Suppressor macrophage treated with lipopolysaccharide for 1 hour (primary cell): ENCODE measurements at regions not wholly inside any gene's neighbourhood (a gene's known extent, or its start where the extent isn't known, plus 50 kb on each side); places are given as distances from the start of the nearest gene placed in this dataset.
"Not testable (repeated sequence)": the region's sequence is repeated elsewhere in the genome, so short reads cannot be mapped to it uniquely, and the experiment has no call there.

Source experiments
- DNase-seq, 3 donors: peaks; one replicate each; pipeline ENCODE4 v3.0.0-alpha.2; 2020 to 2022

DNA sequence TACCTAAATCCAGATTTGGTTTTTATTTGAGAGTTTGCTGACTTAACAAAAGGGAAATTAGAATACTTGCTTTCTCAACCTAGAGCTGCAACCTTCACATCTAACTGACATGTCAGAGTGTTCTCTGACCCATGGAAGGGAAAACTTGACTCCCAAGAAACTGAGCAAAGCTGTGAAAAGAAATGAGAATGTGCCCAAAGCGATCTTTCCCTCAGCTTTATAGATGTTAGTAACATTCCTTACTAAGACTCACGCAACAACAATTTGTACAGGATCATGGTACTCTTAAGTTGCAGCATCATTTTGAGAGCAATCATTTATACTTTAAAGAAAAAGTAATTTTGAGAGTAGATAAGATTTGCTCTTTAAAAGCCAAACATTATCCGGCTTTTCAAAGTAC, 117.0 kb upstream of the FBXL7 start:
- DNase-seq, result no peak

DNA sequence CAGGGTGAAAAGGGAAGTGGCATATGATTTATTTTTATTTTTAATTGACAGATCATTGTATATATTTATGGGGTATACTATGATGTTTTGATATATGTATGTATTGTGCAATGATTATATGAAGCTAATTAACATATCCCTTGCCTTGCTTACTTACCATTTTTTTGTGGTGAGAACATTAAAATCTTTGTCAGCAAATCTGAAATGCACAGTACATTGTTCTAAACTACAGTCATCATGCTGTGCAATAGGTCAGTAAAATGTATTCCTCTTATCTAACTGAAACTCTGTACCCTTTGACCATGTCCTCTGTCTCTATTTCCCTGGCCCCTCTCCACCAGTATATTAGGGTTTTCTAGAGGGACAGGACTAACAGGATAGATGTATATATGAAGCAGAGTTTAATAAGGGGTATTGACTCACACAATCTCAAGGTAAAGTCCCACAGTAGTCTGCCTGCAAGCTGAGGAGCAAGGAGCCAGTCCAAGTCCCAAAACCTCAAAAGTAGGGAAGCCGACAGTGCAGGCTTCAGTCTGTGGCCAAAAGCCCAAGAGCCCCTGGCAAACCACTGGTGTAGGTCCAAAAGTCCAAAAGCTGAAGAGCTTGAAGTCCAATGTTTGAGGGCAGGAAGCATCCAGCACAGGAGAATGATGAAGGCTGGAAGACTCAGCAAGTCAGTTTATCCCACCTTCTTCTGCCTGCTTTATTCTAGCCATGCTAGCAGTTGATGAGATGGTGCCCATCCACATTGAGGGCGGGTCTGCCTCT, 122.2 kb upstream of the FBXL7 start:
- DNase-seq, result no peak

DNA sequence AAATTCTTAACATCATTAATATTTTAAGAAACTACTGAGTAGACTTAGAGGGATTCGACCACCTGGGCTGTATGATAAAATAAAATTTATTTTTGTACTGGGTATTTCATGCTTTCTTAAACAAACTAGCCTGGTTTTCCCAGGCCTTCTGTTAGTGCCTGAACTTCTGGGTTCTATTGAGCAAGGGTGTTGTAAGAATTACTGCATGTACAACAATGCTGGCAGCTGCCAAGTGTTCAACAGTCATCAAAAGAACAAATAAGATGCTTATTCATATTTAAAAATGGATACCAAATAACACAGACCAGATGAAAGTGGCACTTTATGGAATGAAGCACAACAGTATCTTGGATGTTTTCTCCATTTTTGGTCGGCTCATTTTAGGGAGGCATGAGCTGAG, 123.2 kb upstream of the FBXL7 start:
- DNase-seq, result no peak

DNA sequence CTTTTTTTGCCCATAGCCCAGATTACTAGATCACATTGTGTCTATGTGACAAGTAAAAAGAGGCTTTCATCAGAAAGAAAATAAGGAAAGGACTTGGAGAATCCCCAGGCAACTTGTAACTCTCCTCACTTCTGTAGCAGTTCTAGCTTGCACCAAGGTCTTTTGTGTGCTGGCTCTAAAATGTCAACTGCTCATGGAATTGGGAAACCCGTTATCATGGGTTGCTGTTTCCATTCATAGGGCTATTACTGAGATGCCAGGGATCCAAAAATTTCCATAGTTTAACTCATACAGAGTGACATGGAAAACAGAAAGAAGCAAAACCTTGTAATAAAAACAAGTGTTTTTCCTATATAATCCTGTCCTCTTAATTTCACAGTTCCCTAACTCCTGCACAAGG, 123.9 kb upstream of the FBXL7 start:
- DNase-seq, result peak in 1 of 3 donors; percentile 18

DNA sequence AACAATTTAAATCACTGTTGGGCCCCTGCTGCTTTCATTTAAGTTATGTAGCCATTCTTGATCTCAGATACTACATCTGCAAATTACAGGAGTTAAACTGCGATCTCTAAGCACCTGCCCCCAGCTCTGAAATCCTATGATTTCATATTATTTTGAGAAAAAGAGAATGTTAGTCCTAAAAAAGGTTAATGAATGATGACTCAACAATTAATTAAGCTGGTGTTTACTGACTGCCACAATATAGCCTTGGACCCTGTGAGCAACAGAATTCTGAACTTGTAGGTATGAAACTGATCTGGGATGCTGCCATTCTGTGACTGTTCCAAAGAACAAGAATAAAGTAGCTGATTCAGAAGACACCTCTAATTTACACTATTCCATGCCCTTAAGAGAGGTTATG, 124.4 kb upstream of the FBXL7 start:
- DNase-seq, result no peak

DNA sequence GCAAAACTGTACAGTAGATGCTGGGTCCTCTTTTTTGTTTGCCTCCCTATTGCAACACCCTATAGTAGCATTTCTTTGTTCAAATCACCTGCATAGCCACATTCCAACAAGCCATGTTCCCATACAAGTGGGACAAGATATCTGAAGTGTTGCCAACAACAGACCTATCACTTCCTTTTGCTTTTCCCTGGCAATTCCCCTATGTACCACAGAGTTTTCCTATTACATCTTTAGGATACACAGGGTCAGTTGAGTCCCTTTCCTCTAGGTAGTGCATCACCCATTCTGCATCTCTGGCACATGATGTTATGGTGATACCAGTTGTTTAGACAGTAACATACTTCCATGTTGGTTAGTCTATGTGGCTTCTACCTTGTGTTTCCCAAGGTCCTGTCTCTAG, 125.1 kb upstream of the FBXL7 start:
- DNase-seq, result no peak

DNA sequence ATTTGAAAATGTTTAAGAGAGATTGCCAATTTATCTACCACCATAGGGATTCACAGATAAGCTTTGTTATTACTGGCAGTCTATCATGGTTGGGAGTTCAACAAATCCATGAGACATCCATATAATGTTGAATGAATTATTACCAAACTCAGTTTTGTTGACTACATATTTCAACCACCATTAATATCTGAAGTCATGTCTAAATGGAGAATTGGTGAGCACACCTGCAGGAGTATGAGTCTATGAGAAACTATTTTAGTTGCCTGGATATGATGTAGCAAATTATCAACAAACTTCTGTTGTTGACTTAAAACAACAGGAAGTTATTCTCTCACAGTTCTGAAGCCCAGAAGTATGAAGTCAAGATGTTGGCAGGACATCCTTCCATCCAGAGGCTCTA, 126.8 kb upstream of the FBXL7 start:
- no peak for DNase-seq

DNA sequence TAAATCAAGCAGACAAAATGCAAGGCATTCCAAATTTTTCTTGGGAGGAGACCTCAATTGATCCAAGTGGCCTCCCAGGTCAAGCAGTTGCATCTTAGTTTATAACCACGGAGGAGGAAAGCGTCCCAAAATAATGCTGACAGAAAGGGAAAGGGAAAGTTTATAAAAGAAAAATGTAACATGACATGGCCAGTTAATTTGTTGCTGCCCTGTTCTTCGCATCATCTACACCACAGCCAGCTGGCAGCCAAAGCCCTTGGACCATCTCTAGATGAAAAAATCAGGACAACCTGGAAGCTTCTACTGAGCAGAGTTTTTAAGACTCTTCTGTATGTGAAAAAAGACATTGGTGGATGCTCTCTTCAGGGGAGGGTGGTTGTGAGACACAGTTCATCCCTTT, 128.8 kb upstream of the FBXL7 start:
- no peak for DNase-seq

DNA sequence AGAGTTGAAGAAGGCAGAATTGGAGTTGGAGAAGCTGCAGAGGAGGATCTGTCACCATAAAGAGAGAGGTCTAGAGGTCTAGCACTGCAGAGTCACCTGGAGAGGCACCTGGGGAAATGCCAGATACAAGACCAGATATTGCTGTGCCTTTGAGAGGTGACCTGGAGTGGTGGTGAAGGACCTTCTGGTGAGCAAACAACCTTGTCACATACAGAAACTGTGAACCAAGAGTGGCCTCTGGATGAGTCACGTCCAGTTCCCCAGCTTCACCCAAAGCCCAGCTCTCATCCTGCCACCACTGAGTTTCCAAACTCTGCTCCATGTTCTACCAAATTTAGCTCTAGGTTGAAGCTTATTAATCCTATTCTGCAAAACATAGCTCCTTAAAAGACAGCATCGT, 131.1 kb upstream of the FBXL7 start:
- DNase-seq, result no peak

DNA sequence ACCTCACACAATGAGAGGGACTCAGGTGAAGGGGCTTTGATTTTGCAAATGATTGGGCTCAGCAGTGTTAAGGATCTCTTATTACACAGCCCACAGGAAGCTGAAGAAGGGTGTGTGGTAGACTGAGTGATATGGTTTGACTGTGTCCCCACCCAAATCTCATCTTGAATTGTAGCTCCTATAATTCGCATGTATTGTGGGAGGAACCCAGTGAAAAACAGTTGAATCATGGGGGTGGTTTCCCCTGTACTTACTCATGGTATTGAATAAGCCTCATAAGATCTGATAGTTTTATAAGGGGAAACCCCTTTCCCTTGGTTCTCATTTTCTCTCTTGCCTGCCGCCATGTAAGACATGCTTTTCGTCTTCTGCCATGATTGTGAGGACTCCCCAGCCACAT, 132.5 kb upstream of the FBXL7 start:
- DNase-seq, result no peak

DNA sequence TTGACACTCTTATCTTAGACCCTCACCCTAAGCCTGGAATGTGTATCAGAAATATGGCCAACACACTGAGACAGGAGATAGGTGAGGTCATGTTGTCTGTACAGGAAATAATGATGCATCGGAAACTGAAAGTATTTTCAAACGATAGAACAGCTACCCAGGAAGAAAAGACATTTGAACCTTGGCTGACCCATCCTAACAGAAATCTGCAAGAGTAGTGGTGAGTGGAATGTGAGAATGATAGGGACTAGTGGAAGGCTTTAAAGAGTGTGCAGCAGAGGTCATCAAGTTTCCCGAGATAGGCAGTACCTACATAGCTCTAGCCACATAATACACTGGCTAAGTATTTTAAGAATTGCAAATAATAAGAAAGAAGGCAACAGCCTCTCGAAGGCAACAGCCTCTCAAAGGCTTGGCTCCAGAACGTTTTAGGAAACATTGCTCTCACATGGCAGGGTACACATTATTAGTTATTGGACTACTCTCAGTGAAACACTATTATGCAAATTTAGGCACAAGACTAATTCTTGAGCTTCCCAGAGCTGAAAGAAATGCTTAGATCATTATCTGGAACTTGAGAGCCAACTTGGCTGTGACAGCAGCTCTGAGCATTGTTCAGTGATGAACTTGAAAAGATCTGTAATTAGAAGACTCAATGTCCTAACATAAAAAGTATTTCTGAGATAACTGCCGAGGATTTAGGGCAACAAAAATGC, 133.1 kb upstream of the FBXL7 start:
- DNase-seq, result no peak

DNA sequence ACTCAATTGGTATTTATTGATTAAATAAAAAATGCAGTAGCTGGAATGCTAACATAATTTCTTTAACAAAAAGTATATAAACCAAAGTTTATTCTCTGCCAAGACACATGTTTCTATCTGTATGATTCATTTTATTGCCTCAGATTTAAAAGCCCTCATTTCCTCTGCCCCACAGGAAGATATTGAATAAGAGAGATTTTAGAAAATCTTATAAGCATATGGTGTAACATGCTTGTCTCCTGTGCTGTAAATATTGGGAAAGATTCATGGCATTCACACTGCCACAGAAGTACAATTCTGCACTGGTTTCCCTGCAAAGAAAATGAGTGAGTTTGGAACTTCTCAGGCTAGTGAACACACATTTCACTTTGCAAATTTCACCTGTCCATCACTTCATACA, 134.9 kb upstream of the FBXL7 start:
- DNase-seq, result no peak

DNA sequence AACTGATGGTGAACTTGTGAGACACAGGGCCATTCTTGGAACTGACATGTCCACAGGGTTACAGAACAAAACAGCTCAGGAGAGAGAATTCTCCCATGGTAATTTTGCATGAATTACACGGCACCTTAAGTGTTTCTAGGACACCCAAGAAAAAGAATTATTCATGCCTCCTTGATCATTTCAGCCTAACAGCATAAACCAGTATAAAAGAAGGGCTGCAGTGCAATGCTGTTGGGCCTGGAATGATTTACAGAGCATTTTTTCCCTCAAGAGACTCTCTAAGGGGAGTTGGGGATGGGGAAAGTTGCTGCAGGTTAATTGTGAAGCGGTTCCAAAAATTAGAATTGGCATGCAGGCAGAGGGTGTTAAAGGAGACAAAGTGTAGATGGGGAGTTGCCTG, 136.4 kb upstream of the FBXL7 start:
- no peak for DNase-seq

DNA sequence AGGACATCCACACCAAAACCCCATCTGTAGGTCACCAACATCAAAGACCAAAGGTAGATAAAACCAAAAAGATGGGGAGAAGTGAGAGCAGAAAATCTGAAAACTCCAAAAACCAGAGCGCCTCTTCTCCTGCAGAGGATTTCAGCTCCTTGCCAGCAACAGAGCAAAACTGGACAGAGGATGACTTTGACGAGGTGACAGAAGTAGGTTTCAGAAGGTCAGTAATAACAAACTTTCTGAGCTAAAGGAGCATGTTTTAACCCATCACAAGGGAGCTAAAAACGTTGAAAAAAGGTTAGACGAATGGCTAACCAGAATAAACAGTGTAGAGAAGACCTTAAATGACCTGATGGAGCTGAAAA, 142.9 kb upstream of the FBXL7 start:
- DNase-seq, result not testable (repeated sequence)

DNA sequence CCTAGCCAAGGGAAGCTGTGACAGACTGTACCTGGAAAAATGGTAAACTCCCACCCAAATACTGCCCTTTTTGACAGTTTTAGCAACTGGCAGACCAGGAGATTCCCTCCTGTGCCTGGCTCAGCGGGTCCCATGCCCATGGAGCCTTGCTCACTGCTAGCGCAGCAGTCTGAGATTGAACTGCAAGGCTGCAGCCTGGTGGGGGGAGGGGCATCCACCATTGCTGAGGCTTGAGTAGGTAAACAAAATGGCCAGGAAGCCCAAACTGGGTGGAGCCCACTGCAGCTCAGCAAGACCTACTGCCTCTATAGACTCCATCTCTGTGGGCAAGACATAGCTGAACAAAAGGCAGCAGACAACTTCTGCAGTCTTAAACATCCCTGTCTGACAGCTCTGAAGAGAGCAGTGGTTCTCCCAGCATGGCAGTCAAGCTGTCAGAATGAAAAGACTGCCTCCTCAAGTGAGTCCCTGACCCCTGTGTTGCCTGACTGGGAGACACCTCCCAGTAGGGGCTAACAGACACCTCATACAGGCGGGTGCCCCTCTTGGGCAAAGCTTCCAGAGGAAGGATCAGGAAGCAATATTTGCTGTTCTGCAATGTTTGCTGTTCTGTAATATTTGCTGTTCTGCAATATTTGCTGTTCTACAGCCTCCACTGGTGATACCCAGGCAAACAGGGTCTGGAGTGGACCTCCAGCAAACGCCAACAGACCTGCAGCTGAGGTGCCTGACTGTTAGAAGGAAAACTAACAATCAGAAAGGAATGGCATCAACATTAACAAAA, 143.5 kb upstream of the FBXL7 start:
- not testable (repeated sequence) for DNase-seq

DNA sequence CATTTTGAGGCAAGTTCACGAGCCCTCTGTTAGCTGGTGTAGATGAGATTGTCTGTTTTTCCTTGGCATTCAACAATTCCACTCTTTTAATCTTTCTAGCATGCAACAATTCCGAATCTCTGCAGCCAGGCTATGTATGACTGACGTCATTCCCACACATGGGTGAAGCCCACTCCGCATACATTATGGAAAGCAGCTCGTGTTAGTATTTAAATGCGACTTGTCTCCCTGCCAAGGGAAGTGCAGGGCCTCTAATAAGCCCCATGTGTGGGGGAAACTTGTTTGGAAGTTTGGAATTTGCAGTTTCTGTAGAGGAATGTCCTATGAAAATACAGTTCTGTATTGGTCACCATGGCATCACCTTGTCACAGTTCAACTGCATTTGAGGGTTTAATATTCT, 146.0 kb upstream of the FBXL7 start:
- DNase-seq, result no peak

DNA sequence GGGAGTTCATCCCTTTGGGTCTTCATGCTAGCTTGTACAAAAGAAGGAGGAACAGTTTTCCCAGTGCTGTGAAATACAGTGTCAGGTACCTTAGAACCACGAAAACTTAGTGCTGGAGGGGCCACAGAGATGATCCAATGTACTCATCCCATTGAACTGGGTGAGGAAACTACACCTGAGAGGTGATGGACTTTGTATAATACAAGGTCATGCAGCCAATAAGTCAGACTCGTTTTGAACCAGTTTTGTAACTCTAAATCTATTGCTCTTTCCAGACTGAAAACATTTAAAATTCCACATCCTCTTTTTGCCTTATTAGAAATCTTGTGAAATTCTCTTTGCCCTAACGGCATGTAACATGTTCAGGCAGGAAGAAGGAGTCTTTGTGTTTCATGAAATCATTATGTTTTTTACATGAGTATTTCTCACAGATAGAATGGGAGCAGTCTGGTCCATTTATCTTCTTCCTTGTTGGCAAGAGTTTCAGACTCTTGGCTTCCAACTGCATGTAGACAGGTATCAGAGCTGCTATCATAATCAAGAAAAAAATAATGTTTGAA, 146.8 kb upstream of the FBXL7 start:
- no peak for DNase-seq

DNA sequence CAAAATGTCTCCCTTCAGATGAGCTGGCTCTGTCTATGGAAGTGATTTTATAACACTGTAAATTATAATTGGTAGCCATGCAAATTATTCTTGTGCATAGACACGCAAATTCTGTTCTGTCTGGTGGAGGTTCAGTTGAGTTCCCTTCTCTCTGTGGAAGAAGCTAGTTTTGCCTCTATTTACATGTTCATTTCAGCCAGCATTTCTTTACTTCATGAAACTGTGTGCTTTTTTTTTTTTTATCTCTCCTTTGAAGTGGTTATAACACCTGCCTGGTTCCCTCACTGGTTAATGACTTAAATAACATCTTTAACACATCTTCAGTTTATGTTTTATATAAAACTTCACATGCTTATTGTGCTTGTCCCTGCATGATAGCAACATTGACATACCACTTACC, 149.4 kb upstream of the FBXL7 start:
- DNase-seq, result no peak

DNA sequence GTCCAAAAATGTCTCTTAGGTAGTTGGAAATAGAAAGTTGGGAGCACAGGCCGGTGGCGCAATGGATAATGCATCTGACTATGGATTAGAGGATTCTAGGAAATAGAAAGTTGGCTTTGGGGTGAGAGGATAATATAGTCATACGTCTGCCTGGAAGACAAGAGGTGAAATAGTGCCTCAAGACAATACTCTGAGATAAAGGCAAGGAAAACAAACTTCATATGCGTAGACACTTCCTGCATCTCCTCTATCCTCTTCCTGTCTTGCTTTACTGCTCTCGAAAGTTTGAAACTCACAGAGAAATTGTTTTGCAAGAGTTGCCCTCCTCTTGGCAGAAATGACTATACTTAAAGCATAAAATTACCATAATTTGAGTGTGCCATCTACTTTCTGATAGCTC, 153.2 kb upstream of the FBXL7 start:
- no peak for DNase-seq

DNA sequence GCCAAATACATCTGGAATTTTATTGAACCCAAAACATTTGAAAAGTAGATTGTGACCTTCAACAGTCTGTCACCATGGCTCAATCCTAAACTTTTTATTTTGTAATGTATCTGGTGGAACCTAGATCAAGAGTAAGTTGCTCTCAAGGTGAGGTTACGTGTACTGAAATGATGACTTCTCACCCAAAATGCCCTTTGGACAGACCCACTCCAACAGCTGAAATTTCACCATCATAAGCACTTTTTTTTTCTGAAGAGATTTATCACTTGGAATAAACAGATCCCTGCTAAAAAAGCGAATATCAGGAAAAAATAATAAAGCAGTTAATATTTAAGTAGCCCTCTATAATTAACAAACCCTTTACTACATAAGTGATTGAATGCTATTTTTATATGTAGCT, 155.0 kb upstream of the FBXL7 start:
- DNase-seq, result no peak

DNA sequence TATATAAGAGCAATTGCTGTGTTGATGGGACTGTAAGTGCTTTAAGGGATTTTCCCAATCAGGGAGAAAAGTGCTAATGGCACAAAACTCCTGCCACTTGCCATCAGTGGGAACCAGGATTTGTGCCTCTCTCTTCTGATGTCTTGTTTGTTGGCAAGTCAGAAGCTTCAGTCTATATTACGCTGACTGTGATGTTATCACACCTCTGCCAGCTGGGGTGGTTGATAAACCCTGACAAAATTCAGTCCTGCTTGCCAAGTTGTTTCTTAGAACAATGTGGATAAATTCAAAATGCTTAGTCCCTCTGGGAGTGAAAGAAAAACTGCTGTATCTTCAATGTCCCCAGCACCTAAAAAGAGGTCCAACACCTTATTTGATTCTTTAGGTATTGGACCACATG, 161.4 kb upstream of the FBXL7 start:
- no peak for DNase-seq

DNA sequence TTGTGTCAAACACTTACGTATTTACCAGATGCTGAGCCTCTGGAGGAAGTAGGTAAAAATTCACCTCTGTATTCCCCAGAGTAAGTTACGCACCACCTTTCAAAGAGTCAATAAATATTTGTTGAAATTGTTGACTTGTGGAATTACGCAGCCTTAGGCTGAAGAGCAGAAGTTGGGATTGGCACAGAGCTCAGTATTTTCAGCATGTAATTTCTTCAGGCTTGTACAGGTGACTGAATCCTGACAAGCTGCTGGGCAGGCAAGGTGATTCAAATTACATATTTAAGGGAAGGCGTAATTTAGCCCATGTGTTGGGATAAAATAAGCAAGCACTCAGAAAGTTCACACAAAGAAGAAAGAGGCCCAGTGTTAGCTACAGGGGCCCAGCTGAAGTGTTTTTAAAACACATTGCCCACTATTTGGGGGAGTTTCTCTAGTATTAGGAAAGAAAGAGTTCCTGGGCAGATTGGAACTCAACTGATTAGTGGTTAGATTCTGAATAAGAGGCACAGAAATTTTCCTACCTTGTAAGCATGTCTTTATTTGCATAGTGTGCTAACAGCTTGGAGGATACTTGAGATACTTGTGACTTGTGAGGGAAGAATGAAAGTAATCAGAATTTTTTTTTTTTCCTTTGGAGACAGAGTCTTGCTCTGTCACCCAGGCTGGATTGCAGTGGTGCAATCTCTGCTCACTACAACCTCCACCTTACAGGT, 165.3 kb upstream of the FBXL7 start:
- no peak for DNase-seq

DNA sequence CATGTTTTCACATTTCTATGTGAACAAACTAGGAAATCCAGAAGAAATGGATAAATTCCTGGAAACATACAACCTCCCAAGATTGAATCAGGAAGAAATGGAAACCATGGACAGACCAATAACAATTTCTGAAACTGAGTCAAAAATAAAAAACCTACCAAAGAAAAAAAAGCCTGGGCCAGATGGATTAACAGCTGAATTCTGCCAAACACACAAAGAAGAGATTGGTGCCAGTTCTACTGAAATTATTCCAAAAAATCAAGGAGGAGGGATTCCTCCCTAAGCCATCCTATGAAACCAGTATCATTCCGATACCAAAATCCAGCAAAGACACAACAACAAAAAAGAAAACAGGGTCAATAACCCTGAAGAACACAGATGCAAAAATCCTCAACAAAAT, 166.9 kb upstream of the FBXL7 start:
- DNase-seq, result no peak
